LNCAP (cell line): ENCODE measurements at regions not wholly inside any gene's neighbourhood (a gene's known extent, or its start where the extent isn't known, plus 50 kb on each side); places are given as distances from the start of the nearest gene placed in this dataset.

Experiments
- CTCF ChIP-seq: fragments of 450-650 bp; IDR thresholded peaks from 2 replicates; pipeline ENCODE4 v1.5.1; 2017; ENCODE audit warnings: mild to moderate bottlenecking

GRCh38 chr20:52888096-52888495 lies 84.1 kb upstream of the TSHZ2 start:
- no peak for TF ChIP-seq CTCF

GRCh38 chr20:52880997-52881396 lies 91.2 kb upstream of the TSHZ2 start:
- TF ChIP-seq CTCF: no peak

- no peak for TF ChIP-seq CTCF
Measured at GRCh38 chr20:52880259-52880658, 91.9 kb upstream of the TSHZ2 start.

GRCh38 chr20:52874241-52874640 lies 97.9 kb upstream of the TSHZ2 start:
- TF ChIP-seq CTCF: no peak

- no peak for TF ChIP-seq CTCF
Measured at GRCh38 chr20:52869698-52870501, 102.3 kb upstream of the TSHZ2 start.

GRCh38 chr20:52869276-52869675 lies 102.9 kb upstream of the TSHZ2 start:
- no peak for TF ChIP-seq CTCF

- no peak for TF ChIP-seq CTCF
Measured at GRCh38 chr20:52867305-52867704, 104.9 kb upstream of the TSHZ2 start.
